Activated naive CD4-positive, alpha-beta T cell treated with anti-CD3 and anti-CD28 coated beads, Interleukin-2, amount 50 U/mL, for 24 hours (primary cell): ENCODE measurements at regions not wholly inside any gene's neighbourhood (a gene's known extent, or its start where the extent isn't known, plus 50 kb on each side); places are given as distances from the start of the nearest gene placed in this dataset.
"Not testable (repeated sequence)": the region's sequence is repeated elsewhere in the genome, so short reads cannot be mapped to it uniquely, and the experiment has no call there.

ENCODE experiments used
- H3K27ac Mint-ChIP-seq: one replicate; pipeline ENCODE4 v1.8.0; 2021; ENCODE audit warnings: mild to moderate bottlenecking, mixed read lengths
- H3K27me3 Mint-ChIP-seq: one replicate; pipeline ENCODE4 v1.8.0; 2021; ENCODE audit warnings: mixed read lengths
- H3K36me3 Mint-ChIP-seq: one replicate; pipeline ENCODE4 v1.8.0; 2021; ENCODE audit warnings: mixed read lengths
- H3K4me1 Mint-ChIP-seq: one replicate; pipeline ENCODE4 v1.8.0; 2021; ENCODE audit warnings: mixed read lengths
- H3K4me3 Mint-ChIP-seq: one replicate; pipeline ENCODE4 v1.8.0; 2021; ENCODE audit warnings: mild to moderate bottlenecking, mixed read lengths
- H3K9me3 Mint-ChIP-seq: one replicate; pipeline ENCODE4 v1.8.0; 2021; ENCODE audit warnings: mixed read lengths

GRCh38 chr4:24352112-24352511, 232.2 kb downstream of the DHX15 start:
- H3K27ac Mint-ChIP-seq = no peak overlapping the region
- H3K4me1 Mint-ChIP-seq = no peaks in the 10 kb centered on the region
- no peak overlapping the region for H3K4me3 Mint-ChIP-seq
- no peaks in the 10 kb centered on the region for H3K9me3 Mint-ChIP-seq
- H3K36me3 Mint-ChIP-seq = no peaks in the 10 kb centered on the region
- H3K27me3 Mint-ChIP-seq = peaks cover 5% of the 10 kb centered on the region

GRCh38 chr4:24349168-24349996, 235.0 kb downstream of the DHX15 start:
- not testable (repeated sequence) for H3K9me3 Mint-ChIP-seq, H3K4me3 Mint-ChIP-seq, H3K27me3 Mint-ChIP-seq, H3K4me1 Mint-ChIP-seq, H3K27ac Mint-ChIP-seq, H3K36me3 Mint-ChIP-seq

GRCh38 chr4:24339260-24339659, 245.1 kb downstream of the DHX15 start:
- peaks cover 4% of the 10 kb centered on the region for H3K27me3 Mint-ChIP-seq
- no peaks in the 10 kb centered on the region for H3K4me1 Mint-ChIP-seq
- H3K4me3 Mint-ChIP-seq = no peak overlapping the region
- H3K9me3 Mint-ChIP-seq = no peaks in the 10 kb centered on the region
- no peak overlapping the region for H3K27ac Mint-ChIP-seq
- H3K36me3 Mint-ChIP-seq = no peaks in the 10 kb centered on the region

- Mint-ChIP-seq H3K9me3 (no peaks in the 10 kb centered on the region), H3K4me3 (no peak overlapping the region), H3K27me3 (peaks cover 4% of the 10 kb centered on the region), H3K36me3 (no peaks in the 10 kb centered on the region), H3K27ac (no peak overlapping the region), H3K4me1 (no peaks in the 10 kb centered on the region)
Observed at GRCh38 chr4:24337451-24338190, 246.7 kb downstream of the DHX15 start.

GRCh38 chr4:24335616-24336015, 248.7 kb downstream of the DHX15 start:
- Mint-ChIP-seq H3K4me1 (no peaks in the 10 kb centered on the region), H3K36me3 (no peaks in the 10 kb centered on the region), H3K4me3 (no peak overlapping the region), H3K9me3 (no peaks in the 10 kb centered on the region), H3K27me3 (peaks cover 4% of the 10 kb centered on the region), H3K27ac (no peak overlapping the region)

GRCh38 chr4:24334906-24335305, 249.4 kb downstream of the DHX15 start:
- Mint-ChIP-seq H3K9me3 (no peaks in the 10 kb centered on the region), H3K27ac (no peak overlapping the region), H3K27me3 (peaks cover 4% of the 10 kb centered on the region), H3K4me3 (no peak overlapping the region), H3K4me1 (no peaks in the 10 kb centered on the region), H3K36me3 (no peaks in the 10 kb centered on the region)

- H3K9me3 Mint-ChIP-seq = no peaks in the 10 kb centered on the region
- no peak overlapping the region for H3K4me3 Mint-ChIP-seq
- no peaks in the 10 kb centered on the region for H3K36me3 Mint-ChIP-seq
- H3K4me1 Mint-ChIP-seq = no peaks in the 10 kb centered on the region
- H3K27ac Mint-ChIP-seq = no peak overlapping the region
- no peaks in the 10 kb centered on the region for H3K27me3 Mint-ChIP-seq
Observed at GRCh38 chr4:24330573-24330972, 253.8 kb downstream of the DHX15 start.

GRCh38 chr4:24330172-24330571, 254.2 kb downstream of the DHX15 start:
- Mint-ChIP-seq H3K36me3 (no peaks in the 10 kb centered on the region), H3K27me3 (no peaks in the 10 kb centered on the region), H3K27ac (no peak overlapping the region), H3K4me1 (no peaks in the 10 kb centered on the region), H3K4me3 (no peak overlapping the region), H3K9me3 (no peaks in the 10 kb centered on the region)

- Mint-ChIP-seq H3K4me3 (no peak overlapping the region), H3K9me3 (no peaks in the 10 kb centered on the region), H3K36me3 (no peaks in the 10 kb centered on the region), H3K4me1 (no peaks in the 10 kb centered on the region), H3K27ac (no peak overlapping the region), H3K27me3 (no peaks in the 10 kb centered on the region)
Observed at GRCh38 chr4:24328711-24329110, 255.6 kb downstream of the DHX15 start.

GRCh38 chr4:24328310-24328709, 256.0 kb downstream of the DHX15 start:
- Mint-ChIP-seq H3K36me3 (no peaks in the 10 kb centered on the region), H3K4me1 (no peaks in the 10 kb centered on the region), H3K9me3 (no peaks in the 10 kb centered on the region), H3K4me3 (no peak overlapping the region), H3K27me3 (no peaks in the 10 kb centered on the region), H3K27ac (no peak overlapping the region)

GRCh38 chr4:24322995-24323394, 261.4 kb downstream of the DHX15 start:
- H3K9me3 Mint-ChIP-seq = no peaks in the 10 kb centered on the region
- no peaks in the 10 kb centered on the region for H3K4me1 Mint-ChIP-seq
- H3K27me3 Mint-ChIP-seq = no peaks in the 10 kb centered on the region
- no peak overlapping the region for H3K4me3 Mint-ChIP-seq
- H3K36me3 Mint-ChIP-seq = no peaks in the 10 kb centered on the region
- H3K27ac Mint-ChIP-seq = no peak overlapping the region

- Mint-ChIP-seq H3K4me3 (no peak overlapping the region), H3K36me3 (no peaks in the 10 kb centered on the region), H3K27ac (no peak overlapping the region), H3K27me3 (no peaks in the 10 kb centered on the region), H3K9me3 (no peaks in the 10 kb centered on the region), H3K4me1 (no peaks in the 10 kb centered on the region)
Observed at GRCh38 chr4:24322511-24322910, 261.8 kb downstream of the DHX15 start.

- no peaks in the 10 kb centered on the region for H3K27me3 Mint-ChIP-seq
- no peaks in the 10 kb centered on the region for H3K4me1 Mint-ChIP-seq
- no peaks in the 10 kb centered on the region for H3K9me3 Mint-ChIP-seq
- H3K4me3 Mint-ChIP-seq = no peak overlapping the region
- no peak overlapping the region for H3K27ac Mint-ChIP-seq
- no peaks in the 10 kb centered on the region for H3K36me3 Mint-ChIP-seq
Observed at GRCh38 chr4:24321616-24322015, 262.7 kb downstream of the DHX15 start.

- Mint-ChIP-seq H3K36me3 (no peaks in the 10 kb centered on the region), H3K9me3 (no peaks in the 10 kb centered on the region), H3K4me1 (no peaks in the 10 kb centered on the region), H3K27me3 (no peaks in the 10 kb centered on the region), H3K27ac (no peak overlapping the region), H3K4me3 (no peak overlapping the region)
Observed at GRCh38 chr4:24321131-24321530, 263.2 kb downstream of the DHX15 start.

GRCh38 chr4:24319387-24319786, 265.0 kb downstream of the DHX15 start:
- no peak overlapping the region for H3K4me3 Mint-ChIP-seq

GRCh38 chr4:24315056-24315455, 269.3 kb downstream of the DHX15 start:
- peaks cover 2% of the 10 kb centered on the region for H3K27me3 Mint-ChIP-seq
- no peaks in the 10 kb centered on the region for H3K36me3 Mint-ChIP-seq
- H3K27ac Mint-ChIP-seq = no peak overlapping the region
- H3K4me3 Mint-ChIP-seq = no peak overlapping the region
- H3K4me1 Mint-ChIP-seq = no peaks in the 10 kb centered on the region
- H3K9me3 Mint-ChIP-seq = no peaks in the 10 kb centered on the region

More at GRCh38 chr4:24319387-24319786, 265.0 kb downstream of the DHX15 start:
- Mint-ChIP-seq H3K4me1 (no peaks in the 10 kb centered on the region), H3K27ac (no peak overlapping the region), H3K36me3 (no peaks in the 10 kb centered on the region), H3K9me3 (no peaks in the 10 kb centered on the region), H3K27me3 (no peaks in the 10 kb centered on the region)
